DMS153 (cell line): ENCODE measurements at regions not wholly inside any gene's neighbourhood (a gene's known extent, or its start where the extent isn't known, plus 50 kb on each side); places are given as distances from the start of the nearest gene placed in this dataset.
A peak's percentile ranks its signal among the peaks of the same experiment; 100 is the strongest.
"Not testable (repeated sequence)": the region's sequence is repeated elsewhere in the genome, so short reads cannot be mapped to it uniquely, and the experiment has no call there.

Experiments
- DNase-seq: peaks from one replicate; lab custom pipeline; 2025; lab: John Stamatoyannopoulos, UW

DNA sequence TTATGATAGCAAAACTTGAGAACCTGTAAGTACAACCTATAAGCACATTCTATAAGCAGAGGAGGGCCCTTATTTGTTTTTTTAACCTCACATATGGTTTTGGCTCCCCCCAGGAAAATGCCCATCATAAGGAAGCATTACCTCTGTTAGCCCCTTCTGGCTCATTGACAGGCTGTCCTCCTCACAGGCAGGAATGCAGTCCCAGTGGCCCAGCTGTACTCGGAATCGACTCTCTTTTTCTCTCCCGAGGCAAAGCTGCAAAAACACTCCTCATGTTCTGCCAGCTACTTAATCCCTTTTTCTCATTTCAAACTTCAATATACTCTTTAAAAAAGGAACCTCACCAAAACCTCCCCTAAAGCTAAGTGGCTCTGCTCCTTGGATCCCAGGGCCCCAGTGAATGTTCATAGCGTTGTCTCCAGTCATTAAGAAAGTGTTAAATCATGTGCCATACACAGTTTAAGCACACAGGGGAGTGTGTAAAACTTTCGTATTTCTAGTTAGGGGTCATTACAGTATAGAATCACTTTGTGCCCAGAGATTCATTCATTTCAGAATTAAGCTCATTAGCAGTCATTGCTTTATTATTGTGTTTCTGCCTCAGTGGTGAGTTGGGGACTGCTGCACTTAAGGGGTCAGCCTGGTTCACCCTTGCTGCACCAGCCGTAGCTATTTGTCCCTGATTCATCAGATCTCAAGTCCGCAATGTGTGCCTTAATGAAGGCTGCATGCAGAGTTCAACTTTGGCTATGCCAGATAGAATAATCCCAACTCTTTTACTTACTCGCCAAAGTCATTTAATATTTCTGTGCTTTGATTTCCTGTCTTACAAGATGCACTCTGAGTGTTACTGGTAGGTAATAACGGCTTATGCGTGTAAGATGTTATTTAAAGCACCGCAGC lies 57.6 kb downstream of the JRKL start:
- no peak for DNase-seq

DNA sequence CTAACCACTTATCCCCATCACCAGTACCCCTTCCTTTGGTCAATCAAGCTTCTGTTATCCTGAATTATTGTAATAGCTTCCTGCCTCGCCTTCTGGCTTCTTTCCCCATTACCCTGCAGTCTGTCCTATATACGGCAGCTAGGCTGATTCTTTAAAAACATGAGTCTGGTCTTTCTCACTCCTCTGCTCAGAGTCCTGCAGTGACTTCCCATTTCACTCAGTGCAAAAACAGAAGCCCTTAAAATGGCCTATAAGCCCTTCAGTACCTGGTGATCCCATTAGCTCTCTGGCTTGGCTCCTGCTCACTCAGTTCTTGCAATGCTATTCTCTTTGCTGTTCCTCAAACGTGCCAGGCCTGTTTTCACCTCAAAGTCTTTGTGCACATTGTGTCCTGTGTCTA lies 58.4 kb downstream of the JRKL start:
- no peak for DNase-seq

DNA sequence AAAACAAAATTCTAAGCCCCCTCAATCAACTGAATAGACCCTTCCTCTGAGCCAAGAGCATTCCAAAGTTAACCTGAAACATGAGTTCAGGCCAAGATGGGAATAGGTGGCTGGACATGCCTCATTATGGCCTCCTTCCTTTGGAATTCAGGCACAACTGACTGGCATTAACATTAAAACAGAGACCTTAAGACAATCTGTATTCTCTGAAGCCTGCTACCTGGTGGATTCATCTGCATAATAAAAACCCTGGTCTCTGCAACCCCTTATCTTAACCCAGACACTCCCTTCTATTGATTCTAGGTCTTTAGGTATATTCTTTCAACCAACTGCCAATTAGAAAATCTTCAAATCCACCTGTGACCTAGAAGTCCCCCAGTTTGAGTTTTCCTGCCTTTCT lies 66.3 kb downstream of the JRKL start:
- DNase-seq, result no peak

DNA sequence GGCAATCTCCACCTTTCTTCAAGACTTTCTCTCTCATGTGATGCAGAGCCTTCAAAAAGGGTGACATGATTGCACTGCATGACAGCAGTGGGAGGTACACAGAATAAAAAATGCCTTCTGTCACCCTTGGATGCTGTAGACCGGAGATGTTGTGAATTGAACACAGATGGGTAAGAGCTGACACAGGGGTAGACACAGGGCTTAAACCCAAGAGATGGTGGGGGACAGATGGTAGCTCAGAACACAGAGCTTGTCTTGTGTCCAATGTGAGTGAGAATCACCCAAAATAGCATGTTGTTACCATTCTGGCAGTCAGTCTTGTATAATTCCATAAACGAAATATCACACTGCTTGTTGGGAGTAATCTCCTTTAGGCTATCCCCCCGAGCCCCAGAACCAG lies 69.9 kb downstream of the JRKL start:
- DNase-seq, result no peak

DNA sequence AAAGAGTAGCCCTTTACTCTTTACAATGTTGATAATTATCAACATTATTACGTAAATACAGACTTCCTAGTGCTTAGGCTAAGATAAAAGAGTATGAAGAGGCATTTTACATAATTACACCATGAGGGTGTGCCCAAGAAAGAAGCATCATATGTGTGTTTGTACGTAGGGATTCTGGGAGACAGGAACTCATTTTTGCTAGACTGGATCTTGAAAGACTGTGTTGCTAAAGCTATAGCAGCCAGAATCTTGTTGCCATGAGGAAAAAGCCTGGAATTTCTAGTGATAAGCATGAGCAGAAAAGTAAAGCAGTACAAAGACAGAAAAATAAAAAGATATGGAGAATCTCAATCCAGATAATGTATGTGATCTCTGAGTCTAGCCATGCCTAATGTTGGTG lies 72.1 kb downstream of the JRKL start:
- DNase-seq, result no peak

DNA sequence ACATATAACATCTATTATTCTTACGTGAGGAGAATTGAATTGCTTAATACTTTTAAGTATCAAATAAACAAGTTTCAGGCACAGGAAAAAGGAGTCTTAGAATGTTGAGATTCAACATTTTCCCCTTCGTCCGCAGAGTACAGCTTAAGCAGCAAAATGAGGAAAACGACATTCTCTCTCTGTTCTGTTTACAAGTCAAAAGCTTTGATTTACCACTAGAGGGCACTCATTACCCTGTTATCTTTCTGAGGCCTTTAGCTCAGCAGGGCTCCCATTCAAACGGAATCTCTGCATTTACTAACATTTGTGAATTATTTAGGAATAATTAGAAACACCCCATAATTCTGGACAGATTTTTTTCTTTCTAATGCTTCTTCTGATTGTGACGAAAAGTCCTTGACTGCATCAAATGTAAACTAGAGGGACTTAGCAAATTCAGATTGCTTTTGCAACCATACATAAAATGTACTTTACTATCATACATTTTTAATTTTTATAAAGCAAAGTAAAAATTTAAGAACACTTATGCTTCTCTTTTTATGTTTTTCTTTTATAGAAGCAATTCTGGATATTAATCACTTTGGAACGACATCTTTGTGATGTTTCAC lies 75.0 kb downstream of the JRKL start:
- peak; percentile 66 for DNase-seq

DNA sequence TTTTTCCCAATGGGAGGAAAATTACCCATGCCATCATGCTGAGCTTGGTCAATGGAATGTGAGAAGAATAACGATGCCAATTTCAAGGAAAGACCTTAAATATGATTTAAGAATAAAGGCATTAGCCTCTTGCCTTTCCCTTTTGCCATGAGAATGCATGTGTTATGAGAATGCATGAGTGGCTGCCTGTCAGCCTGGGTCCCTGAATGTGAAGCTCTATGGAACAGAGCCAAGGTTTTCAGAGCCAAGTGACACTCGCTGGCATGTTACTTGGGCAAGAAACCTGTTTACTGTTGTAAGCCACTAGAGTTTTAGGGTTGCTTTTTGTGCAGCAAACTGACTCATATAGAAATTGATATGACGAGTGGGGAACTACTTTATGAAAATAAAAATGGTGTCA lies 75.7 kb downstream of the JRKL start:
- DNase-seq, result no peak

DNA sequence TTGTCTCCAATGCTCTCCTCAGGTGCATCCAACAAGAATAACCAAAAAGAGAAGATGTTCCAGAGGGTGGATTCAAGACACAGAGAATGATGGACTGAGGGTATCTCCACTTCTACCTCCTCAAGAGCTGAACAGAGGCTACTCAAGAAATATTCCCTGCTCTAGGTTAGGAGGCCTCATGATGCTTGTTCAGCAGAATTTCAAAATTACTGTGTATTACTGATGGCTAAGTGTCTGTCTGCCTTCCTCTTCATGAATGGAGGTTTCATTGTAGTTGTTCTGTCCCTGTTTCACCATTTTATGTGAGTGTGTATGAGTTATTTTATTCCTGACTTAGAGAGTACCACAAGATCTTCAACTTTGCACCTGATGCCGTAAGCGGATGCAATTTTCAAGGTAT lies 76.8 kb downstream of the JRKL start:
- DNase-seq, result no peak

DNA sequence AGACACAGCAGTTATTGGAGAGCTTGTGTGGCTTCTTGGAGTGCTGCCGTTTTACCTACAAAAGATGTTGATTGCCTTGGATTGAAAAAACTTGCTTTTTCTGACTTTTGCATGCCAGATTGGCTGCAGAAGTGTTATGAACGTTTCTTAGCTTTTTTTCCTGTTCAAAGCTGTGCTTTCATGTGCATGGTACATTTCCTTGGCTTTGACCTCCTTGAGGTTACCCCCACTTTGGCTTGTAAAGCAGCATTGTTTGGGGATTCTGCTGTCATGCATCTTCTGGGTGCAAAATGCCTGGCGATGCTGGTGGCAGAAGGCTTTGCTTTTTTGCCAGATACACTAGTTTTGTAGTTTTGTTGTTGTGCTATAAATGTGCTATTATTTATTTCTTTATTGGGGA lies 80.0 kb downstream of the JRKL start:
- no peak for DNase-seq

DNA sequence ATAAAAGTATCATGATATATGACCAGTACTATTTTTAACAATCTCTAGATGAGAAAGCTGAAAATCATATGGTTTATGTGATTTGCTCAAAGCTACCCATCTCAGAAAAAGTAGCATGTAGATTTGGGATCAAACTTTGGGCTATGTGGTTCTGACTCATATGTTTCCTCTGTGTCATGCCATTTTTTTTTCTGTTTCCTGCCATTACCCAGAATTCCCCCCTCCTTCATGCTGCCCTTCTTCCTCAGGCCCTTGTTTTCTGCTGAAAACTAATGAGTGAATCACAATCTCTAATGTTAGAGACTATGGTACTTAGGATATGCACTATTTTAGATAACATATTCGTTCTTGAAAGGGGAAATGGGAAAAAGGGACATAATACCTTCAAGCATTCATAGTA lies 80.7 kb downstream of the JRKL start:
- no peak for DNase-seq

DNA sequence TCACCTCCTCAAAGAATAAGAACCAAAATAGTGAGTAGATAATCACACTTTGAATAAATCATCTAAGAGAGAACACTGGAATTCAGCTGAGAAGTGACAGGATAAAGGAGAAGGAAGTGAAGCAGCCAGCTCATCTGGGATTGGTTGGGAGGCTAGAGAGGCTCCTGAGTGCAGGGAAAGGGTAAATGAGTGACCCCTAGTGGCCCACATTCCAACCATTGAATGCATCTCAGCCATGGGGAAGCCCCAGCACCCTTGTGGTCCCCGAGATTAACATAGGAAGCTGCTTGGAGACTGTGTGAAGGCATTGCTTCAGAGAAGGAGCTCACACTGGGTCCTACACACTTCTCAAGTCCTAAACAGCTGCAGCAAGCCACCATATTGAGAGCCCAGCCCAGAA lies 82.3 kb downstream of the JRKL start:
- no peak for DNase-seq

DNA sequence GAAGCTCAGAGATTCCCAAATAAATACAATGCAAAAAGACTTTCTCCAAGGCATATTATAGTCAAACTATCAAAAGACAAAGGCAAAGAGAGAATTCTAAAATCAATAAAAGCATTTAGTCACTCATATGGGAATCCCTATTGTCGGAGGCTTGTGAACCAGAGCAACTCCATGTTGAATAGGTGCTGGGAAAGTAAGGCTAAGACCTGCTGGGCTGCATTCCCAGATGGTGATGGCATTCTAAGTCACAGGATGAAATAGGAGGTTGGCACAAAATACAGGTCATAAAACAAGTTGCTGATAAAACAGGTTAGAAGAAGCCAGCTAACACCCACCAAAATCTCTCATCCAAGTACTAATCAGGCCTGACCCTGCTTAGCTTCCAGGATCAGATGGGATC lies 84.5 kb downstream of the JRKL start:
- no peak for DNase-seq

DNA sequence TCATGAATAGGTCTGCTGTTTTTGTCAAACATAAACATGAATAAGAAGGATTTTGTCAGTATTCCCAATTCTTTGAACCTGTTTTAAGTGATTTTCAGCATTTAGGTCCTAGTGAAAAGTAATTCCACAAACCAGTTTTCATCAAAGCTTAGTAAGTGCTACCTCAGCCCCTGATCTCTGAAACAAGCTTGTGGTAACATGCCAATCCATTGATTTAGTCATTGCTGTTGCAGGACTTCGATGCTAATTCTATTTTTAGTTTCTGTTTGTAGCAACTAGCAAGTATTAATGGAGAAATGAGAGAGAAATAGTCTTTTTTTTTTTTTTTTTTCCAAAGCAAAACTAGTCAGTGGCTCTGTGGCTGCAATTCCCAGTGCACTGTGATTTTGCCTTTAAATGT lies 91.4 kb downstream of the JRKL start:
- DNase-seq, result no peak

DNA sequence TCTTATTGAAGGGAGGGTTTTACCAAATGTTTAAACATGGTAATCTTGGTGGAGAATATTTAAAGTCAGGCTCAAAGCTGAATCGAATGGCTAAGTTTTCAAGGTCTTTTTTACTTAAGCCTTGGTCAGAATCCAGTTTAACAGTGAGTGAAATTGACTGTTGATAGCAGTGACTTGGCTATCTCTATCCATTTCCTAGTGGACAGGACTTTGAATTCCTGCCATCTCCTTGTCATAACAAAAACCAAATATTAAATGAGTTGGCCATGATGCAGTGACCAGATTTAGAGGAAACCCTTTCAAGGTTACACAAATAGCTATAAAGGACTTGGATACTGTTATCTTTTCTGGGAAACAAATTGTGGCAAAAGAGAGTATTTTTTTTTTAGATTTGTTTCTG lies 92.0 kb downstream of the JRKL start:
- DNase-seq, result no peak

DNA sequence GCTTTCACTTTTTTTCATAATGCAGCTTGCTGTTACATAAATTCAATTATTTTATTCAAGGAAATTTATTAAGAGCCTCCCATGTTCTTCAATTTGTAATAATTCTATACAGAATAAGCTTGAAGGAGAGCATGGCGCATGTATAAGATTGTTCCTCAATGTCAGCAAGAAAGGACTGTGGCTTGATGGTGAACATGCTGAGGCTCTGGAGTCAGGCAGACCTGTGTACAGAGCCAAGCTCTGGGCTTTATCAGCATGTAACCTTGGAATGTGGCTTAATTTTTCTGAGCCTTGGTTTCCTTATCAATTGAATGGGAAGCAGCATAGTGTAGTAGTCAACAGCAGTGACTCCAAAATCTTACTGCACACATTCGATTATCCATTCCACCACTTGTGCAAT lies 92.4 kb downstream of the JRKL start:
- no peak for DNase-seq

DNA sequence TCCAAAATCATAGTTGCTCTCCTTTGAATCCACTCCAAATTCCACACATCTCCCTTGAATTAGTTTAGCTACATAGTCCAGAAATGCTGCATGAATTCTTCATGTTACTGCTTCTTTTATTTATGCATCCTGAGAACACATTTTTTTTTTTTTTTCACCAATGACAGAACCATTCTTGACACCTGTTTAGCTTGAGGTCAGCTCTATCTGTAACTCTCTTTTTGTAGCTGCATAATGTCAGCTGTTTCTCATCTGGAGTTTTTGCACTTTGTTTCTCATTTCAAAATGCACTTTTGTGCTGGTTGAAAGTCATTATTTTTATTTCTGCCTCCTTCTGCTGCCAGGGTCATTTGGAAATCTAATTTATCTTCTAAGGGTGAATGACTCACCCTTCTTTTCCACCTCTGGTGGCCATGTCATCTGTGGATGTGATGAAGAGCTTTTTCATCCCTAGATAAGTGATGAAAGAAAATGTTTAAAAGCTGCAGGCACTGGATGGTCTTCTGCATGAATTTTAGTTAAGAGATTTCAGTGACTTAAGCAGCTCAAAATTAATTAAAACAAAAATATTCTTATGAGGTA lies 93.7 kb downstream of the JRKL start:
- DNase-seq, result no peak

DNA sequence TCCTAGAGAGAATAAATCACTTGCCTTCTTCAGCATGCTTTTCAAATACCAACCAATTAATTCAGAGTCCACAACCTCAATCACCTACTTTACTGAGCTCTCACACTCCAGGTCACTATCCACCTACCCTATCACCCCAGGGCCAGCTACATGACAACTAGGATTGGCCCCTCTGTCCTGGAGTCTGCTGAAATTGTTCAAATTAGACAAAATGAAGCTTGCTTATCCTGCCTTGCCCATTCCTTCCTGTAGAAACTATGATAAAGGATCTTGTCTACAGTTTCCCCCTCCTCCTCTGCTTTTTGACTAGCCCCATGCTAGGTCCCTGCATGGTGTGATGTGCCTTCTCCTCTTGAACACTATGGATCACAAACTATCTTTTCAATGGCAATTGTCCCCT lies 94.5 kb downstream of the JRKL start:
- DNase-seq, result no peak

DNA sequence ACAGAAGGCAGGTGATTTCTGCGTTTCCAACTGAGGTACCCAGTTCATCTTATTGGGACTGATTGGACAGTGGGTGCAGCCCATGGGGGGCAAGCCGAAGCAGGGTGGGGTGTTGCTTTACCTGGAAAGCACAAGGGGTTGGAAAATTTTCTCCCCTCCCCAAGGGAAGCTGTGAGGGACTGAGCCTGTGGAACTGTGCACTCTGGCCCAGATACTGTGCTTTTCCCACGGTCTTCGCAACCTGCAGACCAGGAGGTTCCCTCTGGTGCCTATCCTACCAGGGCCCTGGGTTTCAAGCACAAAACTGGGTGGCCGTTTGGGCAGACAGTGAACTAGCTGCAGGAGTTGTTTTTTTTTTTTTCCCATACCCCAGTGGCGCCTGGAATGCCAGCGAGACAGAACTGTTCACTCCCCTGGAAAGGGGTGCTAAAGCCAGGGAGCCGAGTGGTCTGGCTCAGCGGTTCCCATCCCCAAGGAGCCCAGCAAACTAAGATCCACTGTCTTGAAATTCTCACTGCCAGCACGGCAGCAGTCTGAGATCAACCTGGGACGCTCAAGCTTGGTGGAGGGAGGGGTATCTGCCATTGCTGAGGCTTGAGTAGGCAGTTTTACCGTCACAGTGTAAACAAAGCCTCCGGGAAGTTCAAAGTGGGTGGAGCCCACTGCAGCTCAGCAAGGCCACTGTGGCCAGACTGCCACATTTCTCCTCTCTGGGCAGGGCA lies 97.2 kb downstream of the JRKL start:
- DNase-seq, result peak; percentile 64

DNA sequence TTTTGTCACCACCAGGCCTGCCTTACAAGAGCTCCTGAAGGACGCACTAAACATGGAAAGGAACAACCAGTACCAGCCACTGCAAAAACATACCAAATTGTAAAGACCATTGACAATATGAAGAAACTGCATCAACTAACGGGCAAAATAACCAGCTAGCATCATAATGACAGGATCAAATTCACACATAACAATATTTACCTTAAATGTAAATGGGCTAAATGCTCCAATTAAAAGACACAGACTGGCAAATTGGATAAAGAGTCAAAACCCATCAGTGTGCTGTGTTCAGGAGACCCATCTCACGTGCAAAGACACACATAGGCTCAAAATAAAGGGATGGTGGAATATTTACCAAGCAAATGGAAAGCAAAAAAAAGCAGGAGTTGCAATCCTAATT lies 99.1 kb downstream of the JRKL start:
- DNase-seq, result not testable (repeated sequence)

DNA sequence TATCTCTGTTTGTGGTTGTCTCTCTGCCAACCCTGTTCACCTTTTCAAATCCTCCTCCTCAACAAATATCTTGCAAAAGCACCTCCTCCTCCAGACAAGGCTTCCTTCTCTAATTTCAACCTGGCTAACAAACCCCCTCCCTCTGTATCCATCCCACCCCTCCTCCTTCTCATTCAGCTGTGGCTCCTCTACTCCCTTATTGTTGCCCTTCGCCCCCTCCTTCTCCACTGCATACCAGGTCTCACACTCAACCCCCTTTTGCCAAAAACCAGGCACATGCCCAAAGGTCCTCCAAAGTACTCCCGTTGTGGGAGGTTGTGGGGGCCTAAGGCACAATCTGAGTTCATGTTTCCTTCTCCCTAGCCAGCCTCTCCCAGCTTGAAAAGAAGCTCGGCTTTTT lies 110.6 kb downstream of the JRKL start:
- DNase-seq, result no peak

DNA sequence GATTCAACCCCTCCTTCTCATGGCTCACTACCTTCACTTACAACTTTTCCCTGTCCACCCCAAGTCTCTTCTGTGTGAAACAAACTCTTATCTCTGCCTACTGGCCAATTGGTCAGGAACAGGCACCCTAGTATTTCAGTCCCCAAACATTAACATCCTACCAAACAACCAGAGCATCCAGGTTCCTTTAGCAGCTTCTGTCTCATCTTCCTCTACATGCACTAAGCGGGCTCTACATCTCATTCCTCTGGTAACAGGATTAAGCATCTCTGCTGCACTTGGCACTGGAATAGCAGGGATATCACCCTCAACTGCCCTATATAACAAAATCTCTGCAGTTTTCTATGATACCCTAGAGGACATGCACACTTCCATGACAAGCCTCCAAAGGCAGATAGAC lies 116.2 kb downstream of the JRKL start:
- DNase-seq, result no peak

DNA sequence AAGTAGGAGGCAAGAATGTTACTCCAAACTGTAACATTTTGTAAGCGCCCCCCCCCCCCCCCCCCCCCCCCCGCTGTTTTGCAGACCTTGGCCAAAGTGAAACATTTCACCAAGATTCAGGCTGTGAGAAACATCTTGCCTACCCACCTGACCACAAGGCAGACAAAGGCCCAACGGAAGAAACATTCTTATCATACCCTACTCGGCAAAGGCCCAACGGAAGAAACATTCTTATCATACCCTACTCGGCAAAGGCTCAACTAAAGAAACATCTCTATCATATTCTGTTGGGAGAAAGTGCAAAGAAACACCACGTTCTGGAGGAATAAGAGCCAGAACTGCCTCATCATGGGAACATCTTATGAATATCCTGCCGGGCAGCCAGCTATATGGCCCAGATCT lies 117.1 kb downstream of the JRKL start:
- no peak for DNase-seq

DNA sequence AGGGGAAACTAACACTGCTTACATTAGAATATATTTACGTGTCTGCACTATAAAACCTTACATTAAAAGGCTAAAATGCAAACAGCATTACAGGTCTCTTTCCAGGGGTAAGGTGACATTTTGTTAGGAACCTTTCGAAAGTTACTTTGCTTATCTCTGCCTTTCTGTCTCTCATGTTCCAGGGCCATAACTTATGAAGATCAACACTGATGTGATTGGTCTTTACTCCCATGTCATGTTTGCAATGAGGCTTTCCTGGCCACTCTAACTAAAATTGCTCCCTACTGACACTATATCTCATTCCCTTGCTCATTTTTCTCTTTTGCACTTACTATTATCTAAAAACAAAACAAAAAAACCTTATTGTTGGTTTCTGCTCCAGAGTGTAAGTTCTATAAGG lies 119.0 kb downstream of the JRKL start:
- no peak for DNase-seq
